ENCODE measurements at regions not wholly inside any gene's neighbourhood (a gene's known extent, or its start where the extent isn't known, plus 50 kb on each side); places are given as distances from the start of the nearest gene placed in this dataset.
"Not testable (repeated sequence)": the region's sequence is repeated elsewhere in the genome, so short reads cannot be mapped to it uniquely, and the experiment has no call there.

- Histone ChIP-seq H3K9me3 (no peaks in the 10 kb centered on the region), H3K4me1 (no peaks in the 10 kb centered on the region), H3K27ac (no peak overlapping the region), H3K27me3 (no peaks in the 10 kb centered on the region), H3K36me3 (ENCODE audit: low read depth, missing control alignments) (no peaks in the 10 kb centered on the region), H3K4me3 (no peak overlapping the region)
- intact Hi-C loops (cut with DNase I; ENCODE audit: low total_unique reads), result no loop called here
- WGBS, 2 donors, result 64 to 75% methylated on average over 4 of the region's 4 CpGs
- TF ChIP-seq POLR2A (IDR thresholded peaks at IDR 0.05) (no peak), CTCF (IDR thresholded peaks at IDR 0.05) (no peak)
- no peak for DNase-seq
Measured at GRCh38 chr1:224554056-224554455, 62.1 kb upstream of the CNIH3 start.

- no peak overlapping the region for H3K4me3 ChIP-seq
- no peaks in the 10 kb centered on the region for H3K27me3 ChIP-seq
- no peak for DNase-seq
- no peaks in the 10 kb centered on the region for H3K9me3 ChIP-seq
- no peak overlapping the region for H3K27ac ChIP-seq
- TF ChIP-seq POLR2A (IDR thresholded peaks at IDR 0.05) (no peak), CTCF (IDR thresholded peaks at IDR 0.05) (no peak)
- intact Hi-C loops (cut with DNase I; ENCODE audit: low total_unique reads), result no loop called here
- no peaks in the 10 kb centered on the region for H3K36me3 ChIP-seq (ENCODE audit: low read depth, missing control alignments)
- no peaks in the 10 kb centered on the region for H3K4me1 ChIP-seq
- 90 to 92% methylated on average over 4 of the region's 4 CpGs for WGBS, 2 donors
Measured at GRCh38 chr1:224554620-224555259, 61.4 kb upstream of the CNIH3 start.

GRCh38 chr1:224558904-224559303, 57.2 kb upstream of the CNIH3 start:
- Histone ChIP-seq H3K27ac (no peak overlapping the region), H3K9me3 (no peaks in the 10 kb centered on the region), H3K36me3 (ENCODE audit: low read depth, missing control alignments) (no peaks in the 10 kb centered on the region), H3K4me3 (no peak overlapping the region), H3K4me1 (no peaks in the 10 kb centered on the region), H3K27me3 (no peaks in the 10 kb centered on the region)
- intact Hi-C loops (cut with DNase I; ENCODE audit: low total_unique reads), result no loop called here
- WGBS, 2 donors, result 75 to 77% methylated on average over 3 of the region's 3 CpGs
- TF ChIP-seq POLR2A (IDR thresholded peaks at IDR 0.05), result no peak
- DNase-seq, result no peak

- WGBS, 2 donors, result 92 to 96% methylated on average over 5 of the region's 5 CpGs
- Histone ChIP-seq H3K27ac (no peak overlapping the region), H3K36me3 (ENCODE audit: low read depth, missing control alignments) (no peaks in the 10 kb centered on the region), H3K9me3 (no peaks in the 10 kb centered on the region), H3K27me3 (no peaks in the 10 kb centered on the region), H3K4me1 (no peaks in the 10 kb centered on the region), H3K4me3 (no peak overlapping the region)
- intact Hi-C loops (cut with DNase I; ENCODE audit: low total_unique reads), result no loop called here
- DNase-seq, result no peak
- TF ChIP-seq POLR2A (IDR thresholded peaks at IDR 0.05) (no peak), CTCF (IDR thresholded peaks at IDR 0.05) (no peak)
Measured at GRCh38 chr1:224559981-224560728, 56.0 kb upstream of the CNIH3 start.

GRCh38 chr1:224562881-224563280, 53.2 kb upstream of the CNIH3 start:
- H3K9me3 ChIP-seq; intact Hi-C loops (cut with DNase I; ENCODE audit: low total_unique reads): not testable (repeated sequence)

GRCh38 chr1:224563666-224564065, 52.5 kb upstream of the CNIH3 start:
- DNase-seq, result no peak
- intact Hi-C loops (cut with DNase I; ENCODE audit: low total_unique reads), result no loop called here
- no peak overlapping the region for H3K27ac ChIP-seq
- WGBS, 2 donors, result 64 to 83% methylated on average over 1 of the region's 1 CpG
- no peak overlapping the region for H3K4me3 ChIP-seq
- H3K4me1 ChIP-seq, result no peaks in the 10 kb centered on the region
- H3K27me3 ChIP-seq, result no peaks in the 10 kb centered on the region
- no peaks in the 10 kb centered on the region for H3K36me3 ChIP-seq (ENCODE audit: low read depth, missing control alignments)
- TF ChIP-seq CTCF (IDR thresholded peaks at IDR 0.05) (no peak), POLR2A (IDR thresholded peaks at IDR 0.05) (no peak)
- H3K9me3 ChIP-seq, result no peaks in the 10 kb centered on the region

More at GRCh38 chr1:224562881-224563280, 53.2 kb upstream of the CNIH3 start:
- H3K27ac ChIP-seq; H3K4me1 ChIP-seq; H3K4me3 ChIP-seq; H3K36me3 ChIP-seq (ENCODE audit: low read depth, missing control alignments); H3K27me3 ChIP-seq; DNase-seq: not testable (repeated sequence)
